Lung (tissue), 11 donors: ENCODE measurements at regions not wholly inside any gene's neighbourhood (a gene's known extent, or its start where the extent isn't known, plus 50 kb on each side); places are given as distances from the start of the nearest gene placed in this dataset.

Experiments used
- ATAC-seq: fragments of 200-7000 bp; cut with Tn5 transposase; one replicate; pipeline ENCODE4 v1.9.1; 2020; ENCODE audit warnings: moderate number of reproducible peaks; ENCODE audit not compliant: insufficient read depth, low FRiP score
- DNase-seq, 3 donors: peaks; one replicate each; pipeline ENCODE4 v3.0.0-alpha.2; 2013 to 2017
- H3K27ac ChIP-seq, 2 donors: one replicate each; pipeline ENCODE4 v1.5.1; 2013; ENCODE audit warnings: mild to moderate bottlenecking in 2 of 2, moderate library complexity in 2 of 2, control low read depth in 1 of 2, inconsistent platforms in 1 of 2, low read depth in 1 of 2, low read length in 1 of 2
- H3K27me3 ChIP-seq, 3 donors: one replicate each; pipeline ENCODE4 v1.5.1; 2013; ENCODE audit warnings: low read length in 2 of 3; ENCODE audit not compliant: control insufficient read depth in 3 of 3, insufficient read depth in 3 of 3
- H3K36me3 ChIP-seq, 4 donors: one replicate each; pipeline ENCODE4 v1.5.1; 2013; ENCODE audit warnings: low read length in 4 of 4, mild to moderate bottlenecking in 1 of 4, moderate library complexity in 1 of 4; ENCODE audit not compliant: control insufficient read depth in 4 of 4, insufficient read depth in 4 of 4
- H3K4me1 ChIP-seq, 5 donors: one replicate each; pipeline ENCODE4 v1.5.1; 2013; ENCODE audit warnings: low read length in 5 of 5, mild to moderate bottlenecking in 2 of 5, moderate library complexity in 1 of 5; ENCODE audit not compliant: control insufficient read depth in 5 of 5, insufficient read depth in 5 of 5
- H3K4me3 ChIP-seq: one replicate; pipeline ENCODE4 v1.5.1; 2013; ENCODE audit warnings: mild to moderate bottlenecking, control low read depth, moderate library complexity
- H3K9ac ChIP-seq, 2 donors: one replicate each; pipeline ENCODE4 v1.5.1; 2013; ENCODE audit warnings: low read length in 2 of 2, control low read depth in 1 of 2; ENCODE audit not compliant: insufficient read depth in 1 of 2
- H3K9me3 ChIP-seq, 4 donors: one replicate each; pipeline ENCODE4 v1.5.1; 2013; ENCODE audit warnings: low read length in 3 of 4, mild to moderate bottlenecking in 1 of 4, moderate library complexity in 1 of 4; ENCODE audit not compliant: control insufficient read depth in 4 of 4, insufficient read depth in 3 of 4
- CTCF ChIP-seq: IDR thresholded peaks from 2 replicates; pipeline ENCODE4 v1.5.1; 2012; ENCODE audit warnings: mild to moderate bottlenecking; ENCODE audit errors: control extremely low read depth, extremely low read depth
- WGBS, 2 donors: extraction: QIAGEN DNeasy Blood & Tissue Kit; methylation state at CpG; one replicate each; pipeline ENCODE4 v1.1.7; 2013; 5-methylcytosine and 5-hydroxymethylcytosine counted together
- donor health status: control.
- donor health status: control.
- donor health status: Bipolar disorder and iron deficiency.
- donor health status: healthy.
- donor health status: DM: yes; HTN: yes; CAD: no.

GRCh38 chr6:145415616-145416015, 319.7 kb downstream of the EPM2A start:
- Histone ChIP-seq H3K4me3 (no peak overlapping the region), H3K4me1 (no peaks in the 10 kb centered on the region), H3K36me3 (no peaks in the 10 kb centered on the region), H3K27me3 (no peaks in the 10 kb centered on the region), H3K9me3 (no peaks in the 10 kb centered on the region), H3K27ac (no peak overlapping the region), H3K9ac (no peak overlapping the region)
- DNase-seq, result no peak
- 74 to 77% methylated on average over 2 of the region's 2 CpGs for whole genome bisulfite sequencing, 2 donors
- TF ChIP-seq CTCF, result no peak
- no peak for ATAC-seq

- DNase-seq, result no peak
- no peak for ATAC-seq
- Histone ChIP-seq H3K4me3 (no peak overlapping the region), H3K27ac (no peak overlapping the region), H3K4me1 (no peaks in the 10 kb centered on the region), H3K9me3 (no peaks in the 10 kb centered on the region), H3K36me3 (no peaks in the 10 kb centered on the region), H3K9ac (no peak overlapping the region), H3K27me3 (no peaks in the 10 kb centered on the region)
- TF ChIP-seq CTCF, result no peak
- WGBS, 2 donors, result 73 to 81% methylated on average over 1 of the region's 1 CpG
These were observed 314.7 kb downstream of the EPM2A start for GRCh38 chr6:145420599-145420998.

GRCh38 chr6:145423936-145424335, 311.4 kb downstream of the EPM2A start:
- Histone ChIP-seq H3K4me1 (no peaks in the 10 kb centered on the region), H3K36me3 (no peaks in the 10 kb centered on the region), H3K9me3 (no peaks in the 10 kb centered on the region), H3K4me3 (no peak overlapping the region), H3K9ac (no peak overlapping the region), H3K27ac (no peak overlapping the region), H3K27me3 (no peaks in the 10 kb centered on the region)
- no peak for TF ChIP-seq CTCF
- ATAC-seq (no peak), DNase-seq (no peak)
- WGBS, 2 donors, result 91 to 93% methylated on average over 3 of the region's 3 CpGs

- DNase-seq, result no peak
- TF ChIP-seq CTCF, result no peak
- ATAC-seq, result no peak
- Histone ChIP-seq H3K36me3 (no peaks in the 10 kb centered on the region), H3K4me1 (no peaks in the 10 kb centered on the region), H3K27ac (no peak overlapping the region), H3K4me3 (no peak overlapping the region), H3K9ac (no peak overlapping the region), H3K27me3 (no peaks in the 10 kb centered on the region), H3K9me3 (no peaks in the 10 kb centered on the region)
- 60 to 70% methylated on average over 4 of the region's 4 CpGs for WGBS, 2 donors
These were observed 308.1 kb downstream of the EPM2A start for GRCh38 chr6:145427232-145427631.
